ENCODE measurements at regions not wholly inside any gene's neighbourhood (a gene's known extent, or its start where the extent isn't known, plus 50 kb on each side); places are given as distances from the start of the nearest gene placed in this dataset.

DNA sequence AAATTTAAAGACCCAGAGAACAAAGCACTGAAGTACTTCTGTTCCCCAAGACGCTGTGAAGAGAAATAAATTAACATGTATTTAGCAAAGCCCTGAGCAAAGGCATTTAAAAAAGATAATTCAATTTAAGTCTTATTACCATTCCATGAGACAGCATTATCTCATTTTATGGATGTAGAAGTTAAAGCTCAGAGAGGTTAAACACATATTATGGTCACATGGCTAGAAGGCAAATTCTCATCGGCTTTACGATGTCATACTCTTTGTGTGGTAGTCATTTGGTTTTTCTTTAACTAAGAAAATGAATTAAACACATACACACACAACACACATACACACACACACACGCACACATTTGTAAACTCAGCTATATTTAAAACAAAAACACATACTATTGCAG is 262.7 kb downstream of the HS3ST1 start:
- H3K36me3 ChIP-seq (ENCODE audit: control insufficient read depth, insufficient read depth, low read length): no peaks in the 10 kb centered on the region
- no peaks in the 10 kb centered on the region for H3K27me3 ChIP-seq (ENCODE audit: control insufficient read depth, insufficient read depth, low read length)
- TF ChIP-seq, protein P1, sequence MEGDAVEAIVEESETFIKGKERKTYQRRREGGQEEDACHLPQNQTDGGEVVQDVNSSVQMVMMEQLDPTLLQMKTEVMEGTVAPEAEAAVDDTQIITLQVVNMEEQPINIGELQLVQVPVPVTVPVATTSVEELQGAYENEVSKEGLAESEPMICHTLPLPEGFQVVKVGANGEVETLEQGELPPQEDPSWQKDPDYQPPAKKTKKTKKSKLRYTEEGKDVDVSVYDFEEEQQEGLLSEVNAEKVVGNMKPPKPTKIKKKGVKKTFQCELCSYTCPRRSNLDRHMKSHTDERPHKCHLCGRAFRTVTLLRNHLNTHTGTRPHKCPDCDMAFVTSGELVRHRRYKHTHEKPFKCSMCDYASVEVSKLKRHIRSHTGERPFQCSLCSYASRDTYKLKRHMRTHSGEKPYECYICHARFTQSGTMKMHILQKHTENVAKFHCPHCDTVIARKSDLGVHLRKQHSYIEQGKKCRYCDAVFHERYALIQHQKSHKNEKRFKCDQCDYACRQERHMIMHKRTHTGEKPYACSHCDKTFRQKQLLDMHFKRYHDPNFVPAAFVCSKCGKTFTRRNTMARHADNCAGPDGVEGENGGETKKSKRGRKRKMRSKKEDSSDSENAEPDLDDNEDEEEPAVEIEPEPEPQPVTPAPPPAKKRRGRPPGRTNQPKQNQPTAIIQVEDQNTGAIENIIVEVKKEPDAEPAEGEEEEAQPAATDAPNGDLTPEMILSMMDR (IDR thresholded peaks at IDR 0.05; ENCODE audit: insufficient read depth, low read length, poor library complexity, severe bottlenecking): no peak
- no peak for DNase-seq (ENCODE audit: low read depth)
- H3K4me3 ChIP-seq (ENCODE audit: low read depth, low read length): no peak overlapping the region

DNA sequence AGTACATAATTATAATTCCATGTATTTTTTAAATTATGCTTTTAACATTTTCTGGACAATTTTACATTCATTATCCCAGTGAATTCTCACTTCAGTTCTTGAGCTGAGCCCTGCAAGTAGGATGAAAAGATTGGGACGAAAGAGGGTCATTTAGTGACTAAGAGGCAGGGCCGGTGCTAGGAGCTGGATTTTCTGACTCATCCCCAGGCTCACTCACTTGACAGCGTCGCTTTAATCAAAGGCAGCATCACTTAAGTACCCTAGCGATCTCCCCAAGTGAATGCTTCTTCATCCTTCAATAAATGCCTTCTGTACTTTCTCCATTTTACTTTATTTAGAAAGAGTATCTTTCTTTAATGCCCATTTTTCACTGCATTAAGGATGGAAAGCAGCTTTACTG is 263.6 kb downstream of the HS3ST1 start:
- no peaks in the 10 kb centered on the region for H3K27me3 ChIP-seq (ENCODE audit: control insufficient read depth, insufficient read depth, low read length)
- no peak for DNase-seq (ENCODE audit: low read depth)
- no peak overlapping the region for H3K4me3 ChIP-seq (ENCODE audit: low read depth, low read length)
- no peaks in the 10 kb centered on the region for H3K36me3 ChIP-seq (ENCODE audit: control insufficient read depth, insufficient read depth, low read length)
- TF ChIP-seq, protein P1 (IDR thresholded peaks at IDR 0.05; ENCODE audit: insufficient read depth, low read length, poor library complexity, severe bottlenecking): no peak

DNA sequence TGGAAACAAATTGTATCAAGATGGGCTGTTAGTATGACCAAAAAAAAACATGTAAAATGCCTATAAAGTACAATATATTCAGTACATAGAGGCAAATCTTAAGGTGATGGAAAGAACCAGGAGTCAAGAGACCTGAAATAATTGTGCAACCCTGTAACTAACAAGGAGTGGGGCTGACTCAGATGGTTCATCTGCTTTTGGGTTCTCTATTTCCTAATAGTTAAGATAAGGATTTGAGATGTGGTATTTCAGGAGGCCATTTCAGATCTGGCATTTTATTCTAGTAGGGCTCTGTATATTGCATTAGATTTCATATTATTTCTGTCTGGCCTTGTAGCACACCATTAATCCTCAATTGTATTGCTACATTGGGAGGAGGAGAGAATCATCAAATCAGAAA is 268.4 kb downstream of the HS3ST1 start:
- DNase-seq (ENCODE audit: low read depth): no peak
- Histone ChIP-seq H3K27me3 (ENCODE audit: control insufficient read depth, insufficient read depth, low read length) (no peaks in the 10 kb centered on the region), H3K36me3 (ENCODE audit: control insufficient read depth, insufficient read depth, low read length) (no peaks in the 10 kb centered on the region), H3K4me3 (ENCODE audit: low read depth, low read length) (no peak overlapping the region)
- TF ChIP-seq, protein P1 (IDR thresholded peaks at IDR 0.05; ENCODE audit: insufficient read depth, low read length, poor library complexity, severe bottlenecking): no peak

DNA sequence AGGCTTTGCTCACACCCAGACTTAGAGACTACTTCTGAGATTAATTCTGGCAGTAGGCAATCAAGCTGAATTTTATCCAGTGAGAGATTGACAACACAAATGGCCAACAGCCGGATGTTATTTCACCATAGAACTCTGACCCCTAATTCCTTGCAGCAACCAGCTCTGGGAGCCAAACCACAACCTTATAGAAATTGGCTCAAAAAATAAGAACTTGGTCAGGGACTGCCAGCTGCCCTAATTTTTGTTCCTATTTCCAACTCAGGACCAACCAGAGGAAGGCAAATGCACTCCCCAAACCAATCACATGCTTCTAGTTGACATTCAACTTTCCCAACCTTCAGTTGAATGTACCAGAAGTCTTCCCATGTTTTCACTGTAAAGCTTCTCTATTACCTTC is 269.7 kb downstream of the HS3ST1 start:
- no peak overlapping the region for H3K4me3 ChIP-seq (ENCODE audit: low read depth, low read length)
- DNase-seq (ENCODE audit: low read depth): no peak
- TF ChIP-seq, protein P1 (IDR thresholded peaks at IDR 0.05; ENCODE audit: insufficient read depth, low read length, poor library complexity, severe bottlenecking): no peak
- no peaks in the 10 kb centered on the region for H3K36me3 ChIP-seq (ENCODE audit: control insufficient read depth, insufficient read depth, low read length)
- H3K27me3 ChIP-seq (ENCODE audit: control insufficient read depth, insufficient read depth, low read length): no peaks in the 10 kb centered on the region

DNA sequence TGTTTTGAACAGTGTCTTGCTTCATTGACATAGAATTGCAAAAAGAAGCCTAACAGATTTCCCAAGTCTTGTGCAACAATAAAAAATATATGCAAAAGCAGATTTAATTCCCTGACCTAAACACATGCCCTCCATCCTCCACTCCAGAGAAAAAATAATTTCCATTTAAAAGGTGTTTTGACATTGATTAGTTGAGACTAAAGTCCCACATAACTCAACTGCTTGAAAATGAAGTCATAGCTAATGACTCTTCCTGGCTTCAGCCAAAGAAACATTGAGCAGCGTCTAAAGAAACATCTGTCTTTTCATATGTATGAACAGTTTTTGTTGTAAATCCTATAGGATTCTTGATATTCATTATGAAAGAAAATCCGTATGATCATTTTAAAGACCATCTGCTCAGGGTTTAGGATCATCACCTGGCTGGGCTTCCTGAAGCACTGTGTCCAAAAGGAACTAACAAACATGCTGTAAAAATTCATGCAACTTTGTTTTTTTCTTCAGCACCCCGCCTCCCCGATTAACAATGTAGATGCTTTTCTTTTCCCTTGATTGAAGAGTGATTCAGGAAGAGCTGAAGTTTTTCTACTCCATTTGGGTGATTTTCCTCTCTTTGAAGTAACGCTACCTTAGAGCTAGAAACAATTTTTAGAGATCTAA is 273.4 kb downstream of the HS3ST1 start:
- no peak for DNase-seq (ENCODE audit: low read depth)
- no peak overlapping the region for H3K4me3 ChIP-seq (ENCODE audit: low read depth, low read length)
- H3K27me3 ChIP-seq (ENCODE audit: control insufficient read depth, insufficient read depth, low read length): no peaks in the 10 kb centered on the region
- no peaks in the 10 kb centered on the region for H3K36me3 ChIP-seq (ENCODE audit: control insufficient read depth, insufficient read depth, low read length)
- TF ChIP-seq, protein P1 (IDR thresholded peaks at IDR 0.05; ENCODE audit: insufficient read depth, low read length, poor library complexity, severe bottlenecking): no peak

DNA sequence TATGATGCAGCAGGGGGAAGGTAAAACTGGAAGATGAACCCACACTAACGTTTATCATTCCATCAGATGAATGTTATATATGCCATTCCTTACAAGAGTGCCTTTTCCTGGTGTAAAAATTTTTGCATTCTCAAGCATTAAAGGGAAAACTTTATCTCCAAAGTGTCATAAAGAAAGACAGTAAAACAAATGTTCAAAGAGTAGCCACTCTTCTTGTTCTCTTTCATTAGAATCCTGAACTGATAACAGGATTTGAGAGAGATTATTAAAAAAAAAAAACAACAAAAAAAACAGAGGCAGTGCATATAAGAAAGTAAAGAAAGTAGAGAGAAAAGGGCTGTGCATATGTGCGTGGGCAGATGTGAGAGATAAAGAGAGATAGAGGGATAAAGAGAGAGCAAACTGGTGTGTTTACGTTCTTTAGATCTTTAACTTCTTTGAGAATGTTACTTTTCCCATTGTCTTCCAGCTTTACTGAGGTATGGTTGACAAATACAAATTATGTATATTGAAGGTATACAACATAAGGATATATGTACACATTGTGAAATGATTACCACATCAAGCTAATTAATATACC is 275.4 kb downstream of the HS3ST1 start:
- no peak for DNase-seq (ENCODE audit: low read depth)
- TF ChIP-seq, protein P1 (IDR thresholded peaks at IDR 0.05; ENCODE audit: insufficient read depth, low read length, poor library complexity, severe bottlenecking): no peak
- no peaks in the 10 kb centered on the region for H3K36me3 ChIP-seq (ENCODE audit: control insufficient read depth, insufficient read depth, low read length)

More for the DNA sequence above, 275.4 kb downstream of the HS3ST1 start:
- Histone ChIP-seq H3K27me3 (ENCODE audit: control insufficient read depth, insufficient read depth, low read length) (no peaks in the 10 kb centered on the region), H3K4me3 (ENCODE audit: low read depth, low read length) (no peak overlapping the region)

All from kidney epithelial cell (primary cell).